ENCODE measurements at regions not wholly inside any gene's neighbourhood (a gene's known extent, or its start where the extent isn't known, plus 50 kb on each side); places are given as distances from the start of the nearest gene placed in this dataset.

- no peak overlapping the region for H3K4me3 ChIP-seq (ENCODE audit: low read depth, low read length)
- TF ChIP-seq, protein P1, sequence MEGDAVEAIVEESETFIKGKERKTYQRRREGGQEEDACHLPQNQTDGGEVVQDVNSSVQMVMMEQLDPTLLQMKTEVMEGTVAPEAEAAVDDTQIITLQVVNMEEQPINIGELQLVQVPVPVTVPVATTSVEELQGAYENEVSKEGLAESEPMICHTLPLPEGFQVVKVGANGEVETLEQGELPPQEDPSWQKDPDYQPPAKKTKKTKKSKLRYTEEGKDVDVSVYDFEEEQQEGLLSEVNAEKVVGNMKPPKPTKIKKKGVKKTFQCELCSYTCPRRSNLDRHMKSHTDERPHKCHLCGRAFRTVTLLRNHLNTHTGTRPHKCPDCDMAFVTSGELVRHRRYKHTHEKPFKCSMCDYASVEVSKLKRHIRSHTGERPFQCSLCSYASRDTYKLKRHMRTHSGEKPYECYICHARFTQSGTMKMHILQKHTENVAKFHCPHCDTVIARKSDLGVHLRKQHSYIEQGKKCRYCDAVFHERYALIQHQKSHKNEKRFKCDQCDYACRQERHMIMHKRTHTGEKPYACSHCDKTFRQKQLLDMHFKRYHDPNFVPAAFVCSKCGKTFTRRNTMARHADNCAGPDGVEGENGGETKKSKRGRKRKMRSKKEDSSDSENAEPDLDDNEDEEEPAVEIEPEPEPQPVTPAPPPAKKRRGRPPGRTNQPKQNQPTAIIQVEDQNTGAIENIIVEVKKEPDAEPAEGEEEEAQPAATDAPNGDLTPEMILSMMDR (IDR thresholded peaks at IDR 0.05; ENCODE audit: low read depth, low read length), result no peak
Observed at GRCh38 chr22:40122792-40123191, 54.9 kb upstream of the TNRC6B start.

DNA sequence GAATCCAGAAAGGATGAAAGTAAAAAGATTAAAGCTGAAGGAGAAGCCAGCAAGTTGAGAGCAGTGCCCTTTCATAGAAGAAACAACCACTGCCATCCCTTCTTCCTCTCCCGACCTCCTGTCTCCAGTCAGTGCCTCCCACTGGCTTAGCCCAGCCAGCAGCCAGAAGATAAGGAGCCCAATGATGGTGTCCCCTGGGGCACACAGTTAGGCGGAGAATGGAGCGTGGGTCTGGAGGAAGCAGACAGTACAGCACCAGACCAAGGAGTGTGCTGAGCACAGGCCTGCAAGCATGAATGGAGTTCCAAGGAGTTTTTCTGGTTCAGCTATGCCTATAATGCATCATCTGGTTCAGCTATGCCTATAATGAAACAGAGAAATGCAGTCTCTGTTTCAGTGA lies 54.3 kb upstream of the TNRC6B start:
- TF ChIP-seq, protein P1 (IDR thresholded peaks at IDR 0.05; ENCODE audit: low read depth, low read length), result no peak
- no peak overlapping the region for H3K4me3 ChIP-seq (ENCODE audit: low read depth, low read length)

All from WI38 (cell line).